ENCODE measurements at regions not wholly inside any gene's neighbourhood (a gene's known extent, or its start where the extent isn't known, plus 50 kb on each side); places are given as distances from the start of the nearest gene placed in this dataset.

GRCh38 chr6:81623106-81623759 lies 129.2 kb downstream of the TENT5A start:
- no peak for TF ChIP-seq CTCF (IDR thresholded peaks at IDR 0.05)
- Histone ChIP-seq H3K9me3 (no peaks in the 10 kb centered on the region), H3K27me3 (ENCODE audit: insufficient read depth in 3 of 3, low read length in 2 of 3) (no peaks in the 10 kb centered on the region), H3K36me3 (ENCODE audit: insufficient read depth in 1 of 2, low read depth in 1 of 2) (no peaks in the 10 kb centered on the region), H3K27ac (no peak overlapping the region), H3K4me1 (no peaks in the 10 kb centered on the region), H3K4me3 (no peak overlapping the region)
- DNase-seq, result no peak
- intact Hi-C loops (cut with DNase I), result no loop called here
- no peak for ATAC-seq

GRCh38 chr6:81621816-81622395 lies 130.6 kb downstream of the TENT5A start:
- intact Hi-C loops (cut with DNase I), result no loop called here
- no peaks in the 10 kb centered on the region for H3K36me3 ChIP-seq (ENCODE audit: insufficient read depth in 1 of 2, low read depth in 1 of 2)
- H3K27ac ChIP-seq, result no peak overlapping the region
- no peaks in the 10 kb centered on the region for H3K27me3 ChIP-seq (ENCODE audit: insufficient read depth in 3 of 3, low read length in 2 of 3)
- no peaks in the 10 kb centered on the region for H3K9me3 ChIP-seq
- DNase-seq (no peak), ATAC-seq (no peak)
- 85 to 90% (median 87%) methylated on average over 2 of the region's 2 CpGs for WGBS, 3 donors
- no peak for TF ChIP-seq CTCF (IDR thresholded peaks at IDR 0.05)
- H3K4me3 ChIP-seq, result no peak overlapping the region
- H3K4me1 ChIP-seq, result no peaks in the 10 kb centered on the region

- no peaks in the 10 kb centered on the region for H3K9me3 ChIP-seq
- intact Hi-C loops (cut with DNase I), result no loop called here
- TF ChIP-seq CTCF (IDR thresholded peaks at IDR 0.05), result no peak
- 14 to 27% (median 21%) methylated on average over 1 of the region's 1 CpG for WGBS, 3 donors
- H3K36me3 ChIP-seq (ENCODE audit: insufficient read depth in 1 of 2, low read depth in 1 of 2), result no peaks in the 10 kb centered on the region
- no peak overlapping the region for H3K27ac ChIP-seq
- DNase-seq, result no peak
- H3K4me3 ChIP-seq, result no peak overlapping the region
- H3K4me1 ChIP-seq, result no peaks in the 10 kb centered on the region
- no peaks in the 10 kb centered on the region for H3K27me3 ChIP-seq (ENCODE audit: insufficient read depth in 3 of 3, low read length in 2 of 3)
- no peak for ATAC-seq
These were observed 138.2 kb downstream of the TENT5A start for GRCh38 chr6:81614292-81614691.

- ATAC-seq (no peak), DNase-seq (no peak)
- intact Hi-C loops (cut with DNase I), result no loop called here
- H3K9me3 ChIP-seq, result no peaks in the 10 kb centered on the region
- H3K4me3 ChIP-seq, result no peak overlapping the region
- H3K4me1 ChIP-seq, result no peaks in the 10 kb centered on the region
- H3K27me3 ChIP-seq (ENCODE audit: insufficient read depth in 3 of 3, low read length in 2 of 3), result no peaks in the 10 kb centered on the region
- no peaks in the 10 kb centered on the region for H3K36me3 ChIP-seq (ENCODE audit: insufficient read depth in 1 of 2, low read depth in 1 of 2)
- 54 to 77% (median 56%) methylated on average over 1 of the region's 1 CpG for WGBS, 3 donors
- no peak for TF ChIP-seq CTCF (IDR thresholded peaks at IDR 0.05)
- no peak overlapping the region for H3K27ac ChIP-seq
These were observed 138.9 kb downstream of the TENT5A start for GRCh38 chr6:81613606-81614005.

GRCh38 chr6:81612136-81612535 lies 140.3 kb downstream of the TENT5A start:
- no peaks in the 10 kb centered on the region for H3K27me3 ChIP-seq (ENCODE audit: insufficient read depth in 3 of 3, low read length in 2 of 3)
- 93 to 95% (median 94%) methylated on average over 4 of the region's 4 CpGs for WGBS, 3 donors
- no peak overlapping the region for H3K27ac ChIP-seq
- no peak for ATAC-seq
- intact Hi-C loops (cut with DNase I), result no loop called here
- DNase-seq, result no peak
- no peaks in the 10 kb centered on the region for H3K4me1 ChIP-seq
- H3K9me3 ChIP-seq, result no peaks in the 10 kb centered on the region
- no peak overlapping the region for H3K4me3 ChIP-seq
- TF ChIP-seq CTCF (IDR thresholded peaks at IDR 0.05), result no peak
- H3K36me3 ChIP-seq (ENCODE audit: insufficient read depth in 1 of 2, low read depth in 1 of 2), result no peaks in the 10 kb centered on the region

Measured in psoas muscle (tissue), 7 donors.